Activated naive CD4-positive, alpha-beta T cell treated with Interleukin-2 at 50 U/mL for 16 hours (primary cell): ENCODE measurements at regions not wholly inside any gene's neighbourhood (a gene's known extent, or its start where the extent isn't known, plus 50 kb on each side); places are given as distances from the start of the nearest gene placed in this dataset.
"Not testable (repeated sequence)": the region's sequence is repeated elsewhere in the genome, so short reads cannot be mapped to it uniquely, and the experiment has no call there.

ENCODE experiments used
- DNase-seq: peaks from one replicate; pipeline ENCODE4 v3.0.0-alpha.2; 2020

DNA sequence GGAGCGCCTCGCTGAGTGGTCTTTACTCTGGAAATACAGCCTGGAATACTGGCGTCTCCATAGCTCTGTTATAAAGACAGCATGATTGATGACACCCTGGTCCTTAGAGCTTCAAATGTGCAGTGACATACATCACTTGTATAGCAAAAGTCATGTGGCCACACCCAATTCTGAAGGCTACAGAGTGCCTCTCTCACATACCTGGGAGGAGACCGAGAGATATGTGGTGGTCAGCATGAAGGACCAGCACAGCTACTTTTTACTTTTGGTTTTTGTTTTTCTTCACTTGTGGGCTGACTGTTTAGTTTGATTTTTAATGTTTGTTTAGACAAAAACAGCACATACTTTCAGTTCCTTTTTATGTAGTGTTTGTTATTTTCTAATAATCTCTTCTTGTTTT lies 938.5 kb upstream of the SOX11 start:
- DNase-seq = no peak

DNA sequence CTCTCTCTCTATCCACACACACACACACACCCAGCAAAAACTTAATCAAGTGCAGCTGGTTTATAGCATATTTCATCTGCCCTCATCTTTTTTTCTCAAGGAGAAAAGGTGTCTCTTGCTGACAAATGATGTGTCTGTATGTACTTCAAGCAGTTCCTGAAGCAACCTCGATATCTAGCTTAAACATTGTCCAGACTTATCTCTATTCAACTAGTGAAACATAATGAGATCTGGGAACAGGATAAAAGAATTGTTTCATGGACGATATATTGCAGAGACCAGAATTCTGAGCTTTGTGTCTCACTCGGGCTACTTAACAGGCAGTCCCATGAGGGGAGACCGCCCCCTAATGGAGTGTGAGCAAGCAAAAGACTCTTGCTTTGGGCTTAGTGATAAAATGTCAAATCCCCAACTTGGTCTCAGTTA lies 929.2 kb upstream of the SOX11 start:
- no peak for DNase-seq

DNA sequence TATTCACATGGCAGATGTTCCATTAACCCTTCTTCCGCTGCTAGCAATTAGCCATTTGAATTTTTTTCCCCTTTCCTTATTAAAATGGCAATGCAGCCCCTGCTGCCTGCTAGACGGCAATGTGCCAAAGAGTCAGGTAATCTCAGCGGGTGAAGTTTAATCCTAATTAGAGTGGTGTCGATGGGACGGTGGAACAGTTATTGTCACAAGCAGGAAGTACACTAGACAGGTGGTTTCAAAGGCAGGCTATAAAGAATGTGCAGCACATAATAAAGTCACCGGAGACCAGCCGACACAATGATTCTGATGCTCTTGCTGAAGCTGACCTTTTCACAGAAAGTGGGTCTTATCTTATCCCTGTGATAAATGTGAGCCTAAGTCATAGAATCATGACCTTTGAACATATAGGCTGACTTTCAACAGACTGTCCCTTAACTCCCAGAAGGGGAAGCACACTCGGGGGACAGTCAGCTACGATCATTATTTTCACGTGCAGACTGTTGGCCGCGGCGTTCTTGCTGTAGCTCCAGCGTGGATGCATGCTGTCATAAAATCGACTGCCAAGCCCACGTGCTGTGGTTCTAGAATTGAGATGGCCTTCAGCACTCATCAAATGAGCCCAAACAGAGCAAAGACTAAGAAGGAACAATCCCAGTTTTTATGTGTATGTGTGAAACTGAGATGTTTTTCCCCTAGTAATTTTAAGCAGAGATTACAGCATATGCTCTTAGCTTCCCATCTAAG lies 926.2 kb upstream of the SOX11 start:
- no peak for DNase-seq

DNA sequence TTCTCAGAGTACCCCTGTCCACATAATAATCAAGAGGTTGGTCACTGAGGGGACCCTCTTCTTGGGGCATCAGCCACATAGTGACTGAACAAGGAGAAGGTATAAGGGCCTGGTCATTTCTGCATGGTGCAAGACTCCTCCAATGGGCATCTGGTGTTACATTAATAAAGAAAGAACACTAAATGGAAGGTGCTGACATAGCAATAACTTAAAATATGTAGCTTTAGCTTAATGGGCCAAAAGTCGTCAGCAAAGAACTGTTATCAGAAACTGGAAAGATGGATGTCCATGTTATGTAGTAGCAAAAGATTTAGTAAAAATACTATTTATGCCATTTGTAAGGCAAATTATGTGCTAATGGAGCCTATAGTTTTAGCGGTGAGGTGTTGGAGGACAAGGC lies 916.5 kb upstream of the SOX11 start:
- no peak for DNase-seq

DNA sequence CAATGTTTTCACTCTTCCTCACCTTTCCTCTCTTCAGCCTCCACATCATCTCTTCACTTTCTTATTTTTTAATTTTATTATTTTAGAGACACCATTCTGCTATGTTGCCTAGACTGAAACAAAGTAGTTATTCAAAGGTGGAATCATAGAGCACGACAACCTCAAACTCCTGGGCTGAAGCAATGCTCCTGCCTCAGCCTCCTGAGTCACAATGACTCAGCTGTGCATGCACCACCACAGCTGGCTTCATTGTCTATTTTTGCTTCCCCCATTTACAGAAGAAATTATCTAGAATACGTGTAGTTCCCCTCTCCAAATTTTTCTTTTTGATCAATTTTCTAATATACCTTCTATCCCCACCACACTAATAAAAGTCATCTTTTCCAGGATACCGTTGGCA lies 911.5 kb upstream of the SOX11 start:
- no peak for DNase-seq

DNA sequence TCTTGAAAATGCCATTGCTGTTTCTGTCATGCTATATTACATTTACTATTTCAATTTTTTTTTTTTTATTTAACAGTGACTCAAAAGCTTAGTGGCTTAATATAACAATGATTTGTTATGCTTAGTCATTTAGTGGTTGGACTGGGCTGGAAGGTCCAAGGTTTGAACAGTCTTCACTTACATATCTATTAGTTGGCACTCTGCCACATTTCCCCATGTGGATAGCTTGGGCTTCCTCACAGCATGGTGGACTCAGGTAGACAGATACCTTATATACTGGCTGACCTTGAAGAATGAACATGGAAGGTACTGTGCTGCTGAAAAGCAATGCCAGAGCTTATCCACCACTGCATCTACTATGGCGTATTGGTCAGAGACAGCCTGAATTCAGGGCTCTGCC lies 909.5 kb upstream of the SOX11 start:
- no peak for DNase-seq

DNA sequence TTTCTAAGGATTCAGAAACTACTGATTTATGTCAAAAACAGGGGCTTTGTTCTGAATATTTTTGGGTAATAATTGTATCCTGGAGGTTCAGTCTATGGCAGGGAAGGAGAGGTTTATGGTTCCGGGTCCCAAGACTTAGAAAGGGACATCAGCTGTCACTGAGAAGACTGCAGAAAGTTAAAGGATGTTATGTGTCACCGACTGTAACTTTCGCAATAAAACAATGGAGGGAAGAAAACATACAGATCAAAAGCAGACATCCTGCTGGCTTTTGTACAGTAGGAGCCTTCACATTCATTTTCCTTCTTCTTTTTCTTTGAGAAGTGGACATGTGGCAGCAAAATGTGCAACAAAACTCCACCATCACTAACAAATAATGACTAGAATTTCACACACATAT lies 900.7 kb upstream of the SOX11 start:
- no peak for DNase-seq

DNA sequence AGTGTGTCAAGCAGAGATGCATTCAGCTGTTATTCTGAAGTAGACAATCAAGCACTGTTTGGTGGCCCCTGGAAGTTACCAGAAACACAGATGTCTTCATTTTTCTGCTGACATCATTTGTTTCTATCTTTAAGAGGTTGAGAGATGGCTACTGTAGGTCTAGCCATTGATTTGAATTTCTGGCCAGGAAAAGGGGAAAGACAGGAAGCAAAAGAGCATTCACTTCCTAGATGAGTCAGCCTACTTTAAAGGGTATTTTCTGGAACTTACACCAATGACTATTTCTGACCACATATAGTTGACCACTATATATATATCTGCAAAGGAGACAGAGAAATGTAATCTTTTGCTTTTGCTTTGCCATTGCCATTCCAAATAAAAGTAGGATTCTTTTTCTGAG lies 900.1 kb upstream of the SOX11 start:
- DNase-seq = no peak

DNA sequence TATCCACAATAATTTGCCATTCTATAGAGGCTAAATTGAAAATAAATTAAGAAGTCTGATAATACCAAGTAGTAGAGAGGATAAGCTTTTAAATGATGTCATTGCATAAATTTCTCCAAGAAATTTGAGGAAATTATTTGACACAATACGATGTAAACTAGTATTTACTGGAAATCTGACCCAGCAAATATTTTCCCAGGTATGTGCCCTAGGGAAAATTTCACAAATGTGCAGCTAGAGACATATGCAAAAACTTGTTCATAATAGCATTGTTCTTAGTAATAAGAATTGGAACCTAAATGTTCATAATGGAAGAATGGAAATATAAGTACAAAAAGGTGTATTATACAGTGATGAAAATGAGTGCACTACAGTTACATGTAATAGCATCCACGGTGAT lies 888.8 kb upstream of the SOX11 start:
- DNase-seq = no peak

DNA sequence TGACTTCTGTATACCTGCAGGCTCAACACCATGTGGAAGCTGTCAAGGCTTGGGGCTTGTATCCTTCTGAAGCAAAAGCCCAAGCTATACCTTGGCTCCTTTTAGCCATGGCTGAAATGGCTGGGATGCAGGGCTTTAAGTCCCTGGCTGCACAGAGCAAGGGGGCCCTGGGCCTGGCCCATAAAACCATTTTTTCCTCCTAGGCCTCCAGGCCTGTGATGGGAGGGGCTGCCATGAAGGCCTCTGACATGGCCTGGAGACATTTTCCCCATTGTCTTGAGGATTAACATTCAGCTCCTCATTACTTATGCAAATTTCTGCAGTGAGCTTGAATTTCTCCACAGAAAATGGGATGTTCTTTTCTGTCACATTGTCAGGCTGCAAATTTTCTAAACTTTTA lies 878.0 kb upstream of the SOX11 start:
- DNase-seq = not testable (repeated sequence)

DNA sequence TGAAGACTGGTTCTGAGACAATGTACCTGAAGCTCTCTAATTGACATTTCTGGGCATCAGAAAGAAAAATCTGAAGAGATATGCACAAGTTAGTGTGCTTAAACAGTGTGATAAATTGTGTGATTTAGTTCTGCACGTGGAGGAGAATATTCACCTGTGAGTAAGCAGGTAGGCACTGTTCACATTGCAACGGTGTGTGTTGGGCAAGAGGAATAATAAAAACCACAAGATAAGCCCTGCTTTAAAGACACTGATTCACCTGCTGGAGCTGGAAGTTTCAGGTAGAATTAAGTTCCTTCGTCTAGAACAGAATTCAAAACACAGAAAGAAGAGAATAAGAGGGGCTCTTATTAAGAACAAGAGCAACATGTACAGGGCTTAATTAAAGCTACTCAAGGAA lies 864.3 kb upstream of the SOX11 start:
- no peak for DNase-seq

DNA sequence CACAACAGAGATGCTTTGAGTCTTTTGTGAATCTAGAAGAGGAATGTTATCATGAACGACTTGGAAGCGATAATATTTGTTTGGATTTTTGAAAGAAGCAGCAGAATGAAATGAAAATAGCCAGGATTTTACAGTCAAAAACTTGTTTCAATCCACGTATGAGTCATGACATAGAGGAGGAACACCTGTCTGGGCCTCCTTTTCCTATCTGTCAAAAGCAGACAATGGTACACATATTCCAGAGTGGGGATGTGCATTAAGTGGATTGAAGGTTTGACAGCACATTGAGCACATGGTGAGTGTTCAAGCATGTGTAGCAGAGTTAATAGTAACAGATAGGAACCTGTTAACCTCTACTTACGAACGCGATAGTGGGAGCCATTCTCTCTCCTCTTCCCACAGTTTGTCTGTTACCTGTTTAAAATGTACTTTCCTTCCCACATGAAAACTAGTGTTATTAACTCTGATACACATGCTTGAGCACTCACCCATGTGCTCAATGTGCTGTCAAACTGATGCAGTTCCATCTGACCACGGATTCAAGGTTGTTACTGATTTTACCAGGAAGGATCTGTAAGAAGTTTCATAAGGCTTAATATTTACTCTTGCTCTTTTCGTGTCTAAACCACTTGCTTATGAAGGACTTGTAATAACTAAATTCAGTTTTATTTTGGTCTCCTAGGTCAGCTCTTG lies 863.4 kb upstream of the SOX11 start:
- DNase-seq = no peak

DNA sequence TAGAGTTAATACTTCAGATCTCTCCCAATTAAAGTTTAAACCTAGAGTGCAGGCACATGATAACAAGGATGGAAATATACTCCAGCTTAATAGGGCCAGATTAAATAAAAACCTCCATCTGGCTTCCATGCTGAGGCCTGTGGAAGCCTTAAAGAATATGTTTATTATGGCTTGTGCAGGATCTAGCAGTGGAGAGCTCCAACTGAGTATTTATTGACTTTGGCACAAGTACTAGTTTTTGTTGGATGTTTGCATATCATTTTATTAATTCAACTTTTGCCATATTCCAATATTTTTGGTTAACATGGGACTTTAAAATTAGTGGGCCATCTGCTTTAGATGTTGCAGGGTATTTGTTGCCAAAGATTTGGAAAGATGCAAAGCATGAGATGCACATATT lies 860.4 kb upstream of the SOX11 start:
- no peak for DNase-seq

DNA sequence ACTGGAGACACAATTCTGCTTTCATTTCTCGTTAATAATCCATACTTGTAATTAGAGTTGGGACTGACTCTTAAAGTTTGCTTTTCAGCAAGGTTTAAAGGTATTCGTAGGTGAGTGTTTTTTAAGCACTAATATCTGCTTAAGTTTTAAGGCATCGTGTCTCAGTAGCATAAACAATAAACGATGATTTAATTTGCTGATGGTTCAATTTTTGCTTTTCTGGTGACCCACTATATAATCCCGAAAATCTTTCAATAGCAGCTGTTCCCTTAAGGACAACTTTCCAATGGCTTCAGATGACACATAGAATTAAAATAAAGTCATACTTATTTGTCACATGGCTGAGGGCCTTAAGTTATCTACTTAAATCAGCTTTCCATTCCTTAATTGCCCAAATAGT lies 859.5 kb upstream of the SOX11 start:
- DNase-seq = no peak

DNA sequence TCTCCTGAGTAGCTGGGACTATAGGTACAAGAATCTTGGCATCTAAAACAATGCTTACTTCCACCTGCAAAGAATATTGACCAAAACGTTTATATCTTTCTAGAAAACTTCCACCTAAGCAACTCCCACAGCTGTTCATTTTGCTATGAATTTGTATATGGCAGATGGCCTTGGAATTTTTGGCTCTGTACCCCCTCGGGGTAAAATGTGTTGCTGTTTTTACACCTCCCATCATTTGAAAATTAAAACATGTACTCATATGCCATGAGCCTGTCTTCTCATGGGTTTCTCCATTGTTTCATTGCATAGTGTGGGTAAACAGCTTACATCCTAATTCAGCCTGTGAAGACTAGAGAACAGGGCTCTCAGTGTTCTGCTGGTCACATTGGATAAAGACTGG lies 853.6 kb upstream of the SOX11 start:
- DNase-seq = no peak

DNA sequence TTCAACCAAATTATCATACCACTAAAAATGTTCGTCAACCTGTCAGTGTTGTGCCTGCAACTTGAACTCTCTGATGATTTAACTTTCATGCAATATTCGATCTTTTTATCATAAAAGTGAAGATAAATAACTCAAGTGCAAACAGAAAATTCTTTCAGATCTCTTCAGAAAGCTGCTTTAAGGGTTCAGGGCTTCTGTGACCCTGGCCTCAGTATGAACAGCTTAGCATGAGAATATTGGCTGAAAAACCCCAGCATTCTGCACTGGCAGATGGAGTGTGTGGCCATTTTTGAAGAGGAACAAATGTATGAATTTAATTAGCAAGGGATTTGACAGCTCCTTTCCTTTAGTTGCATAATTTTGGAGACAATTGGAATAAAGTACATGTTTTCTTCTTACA lies 851.4 kb upstream of the SOX11 start:
- DNase-seq = no peak

DNA sequence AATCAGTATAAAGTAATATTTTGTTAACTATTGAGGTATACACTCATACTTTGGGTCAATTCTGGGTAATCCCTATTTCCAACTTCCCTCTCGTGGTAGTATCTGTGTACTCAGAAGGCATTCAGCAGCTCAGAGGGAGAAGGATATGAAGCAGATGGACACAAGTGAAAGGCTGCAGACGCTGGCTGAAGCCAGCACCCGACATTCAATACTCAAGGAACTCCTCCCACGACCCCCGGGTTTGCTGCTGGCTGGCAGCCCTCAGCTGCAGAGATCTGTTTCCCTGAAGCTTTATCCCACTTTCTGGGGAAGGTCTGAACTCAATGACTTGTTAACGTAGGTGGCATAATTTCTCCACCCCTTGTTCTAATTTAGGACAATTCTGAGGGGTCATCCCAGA lies 847.3 kb upstream of the SOX11 start:
- DNase-seq = no peak

DNA sequence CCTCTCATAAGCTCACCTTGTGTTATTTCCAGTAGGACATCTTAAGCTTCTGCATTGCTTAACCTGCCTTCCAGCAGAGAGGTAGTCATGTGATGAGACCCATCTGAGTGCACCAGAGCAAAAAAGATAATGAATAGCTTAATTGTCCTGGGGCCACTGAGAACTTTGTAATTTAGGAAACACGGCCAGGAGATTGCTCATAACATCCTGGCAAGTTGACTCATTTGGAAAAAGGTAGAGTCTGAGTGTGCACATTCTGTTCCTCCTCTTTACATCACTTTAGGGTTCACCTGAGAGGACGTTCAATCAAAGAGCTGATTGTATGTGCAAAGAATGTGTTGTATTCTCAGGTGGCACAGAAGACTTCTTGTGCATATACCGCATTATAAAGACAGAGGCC lies 830.2 kb upstream of the SOX11 start:
- no peak for DNase-seq

DNA sequence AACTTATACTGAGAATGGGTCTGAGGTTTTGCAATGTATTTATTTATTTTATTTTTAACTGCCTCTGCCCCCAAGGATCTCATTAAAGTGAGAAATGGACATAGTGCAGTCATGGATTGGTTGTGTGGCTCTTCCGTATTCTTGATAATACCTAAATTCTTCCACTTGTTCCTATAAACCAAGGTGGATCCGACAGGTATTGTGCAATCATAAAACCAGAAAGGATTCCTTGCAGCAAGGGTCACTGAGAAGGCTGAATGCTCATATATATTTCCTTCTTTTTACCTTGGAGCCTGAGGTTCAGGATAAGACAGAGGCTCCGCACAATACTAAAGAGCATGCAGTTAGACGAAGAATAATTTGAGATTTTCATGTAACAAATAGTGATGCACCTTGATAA lies 826.0 kb upstream of the SOX11 start:
- DNase-seq = no peak

DNA sequence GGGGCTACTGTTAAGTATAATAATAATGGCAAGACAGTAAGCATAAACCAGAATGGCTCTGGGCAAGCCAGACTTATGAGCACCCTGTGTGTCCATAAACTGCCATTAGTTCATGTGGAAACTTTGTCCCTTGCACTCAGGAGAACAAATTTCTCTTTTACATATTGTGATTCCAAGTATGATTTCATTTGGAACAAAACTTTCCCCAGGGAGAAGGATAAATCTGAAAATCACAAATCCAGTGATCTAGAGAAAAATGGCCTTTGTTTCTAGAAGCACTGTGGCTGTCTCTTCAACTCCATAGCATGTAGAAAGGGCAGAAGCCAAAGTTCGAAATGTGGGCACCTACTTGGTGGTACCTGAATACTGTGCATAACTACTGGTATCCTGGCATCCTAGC lies 823.7 kb upstream of the SOX11 start:
- no peak for DNase-seq

DNA sequence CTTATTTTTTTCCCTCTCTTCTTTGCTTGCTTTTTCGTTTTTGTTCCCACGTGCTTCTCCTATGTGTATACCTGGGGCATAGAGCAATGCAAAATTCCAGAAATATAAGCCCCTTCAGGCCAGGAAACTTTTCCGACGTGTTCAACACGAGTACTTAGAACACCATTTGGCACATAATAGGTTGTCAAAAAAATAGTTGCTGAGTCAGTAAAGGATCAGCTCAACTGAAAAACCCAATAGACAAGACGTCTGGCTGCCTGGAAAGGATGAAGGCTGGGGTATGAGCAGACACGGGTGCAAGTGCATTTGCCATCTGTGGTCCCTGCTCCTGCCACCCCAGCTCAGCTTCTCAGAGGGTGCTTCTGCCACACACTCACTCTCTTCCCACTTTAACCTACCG lies 823.0 kb upstream of the SOX11 start:
- DNase-seq = no peak

DNA sequence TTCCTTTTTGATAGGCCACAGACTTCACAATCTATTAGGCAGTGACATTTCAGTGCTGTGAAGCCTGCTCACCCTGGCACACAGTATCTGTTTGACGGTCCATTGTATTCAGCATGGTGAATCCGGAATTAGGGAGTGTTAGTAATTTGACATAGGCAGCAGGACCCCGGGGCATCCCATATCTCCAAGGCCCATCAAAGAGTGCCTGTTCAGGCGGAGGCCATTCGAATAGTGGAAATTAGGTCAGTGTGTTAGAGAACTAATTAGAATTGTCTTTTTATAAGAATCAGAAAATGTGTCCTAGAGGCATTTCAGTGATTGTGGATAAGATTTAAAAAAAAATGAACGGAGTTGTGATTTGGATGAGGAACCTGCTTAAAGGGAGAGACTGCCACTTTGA lies 818.8 kb upstream of the SOX11 start:
- no peak for DNase-seq

DNA sequence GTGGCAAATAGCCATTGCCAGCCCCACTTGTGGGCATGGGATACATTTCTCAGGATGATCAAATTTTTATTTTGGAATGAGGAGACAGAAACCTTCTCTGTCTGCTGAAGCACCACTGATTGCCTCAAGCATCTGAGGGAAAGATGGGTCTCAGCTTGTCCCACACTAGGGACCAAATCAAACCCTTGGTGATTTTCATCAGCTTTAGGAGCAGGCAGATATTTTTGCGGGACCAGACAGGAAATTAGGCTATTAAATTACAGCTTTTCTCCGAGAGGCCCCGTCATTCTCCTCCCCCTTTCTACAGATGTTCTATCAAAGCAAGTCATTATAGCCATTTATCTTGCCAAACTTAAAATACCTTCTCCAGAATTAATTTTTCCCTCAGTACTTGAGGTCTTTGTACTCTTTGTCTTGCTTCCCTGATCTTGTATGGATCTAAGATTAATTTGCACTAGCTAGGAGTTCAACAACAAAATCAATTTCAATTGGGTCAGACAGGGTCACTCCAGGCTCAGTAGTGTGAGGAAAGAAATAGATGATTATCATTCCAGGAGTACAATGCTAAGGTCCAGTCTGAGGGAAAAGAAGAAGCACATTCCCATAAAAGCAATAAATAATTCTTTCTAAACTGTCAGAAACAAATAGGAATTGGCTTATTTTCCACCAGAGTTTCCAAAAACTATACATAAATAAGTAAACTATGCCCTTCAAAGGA lies 818.1 kb upstream of the SOX11 start:
- DNase-seq = no peak

DNA sequence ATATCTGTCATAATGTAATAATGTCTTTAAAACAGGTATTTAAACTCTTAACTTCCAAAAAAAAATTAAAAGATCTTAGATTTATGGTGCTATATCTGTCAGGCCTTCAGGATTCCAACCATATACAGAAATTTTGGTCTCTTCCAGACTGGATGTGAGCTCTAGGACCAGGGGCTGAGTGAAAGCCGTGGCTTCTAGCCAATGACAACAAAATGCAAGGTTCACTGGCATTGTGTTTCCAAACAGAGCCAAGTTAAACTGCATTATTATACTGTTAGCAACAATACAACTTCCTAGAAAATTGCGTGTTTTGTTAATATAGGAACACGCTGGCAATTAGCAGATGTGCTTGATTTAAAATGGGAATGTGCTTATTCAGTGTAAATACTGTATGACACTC lies 809.8 kb upstream of the SOX11 start:
- DNase-seq = no peak
